GM18502 (cell line): ENCODE measurements at regions not wholly inside any gene's neighbourhood (a gene's known extent, or its start where the extent isn't known, plus 50 kb on each side); places are given as distances from the start of the nearest gene placed in this dataset.

Experiments used
- ATAC-seq: cut with Tn5 transposase; IDR thresholded peaks from one replicate; pipeline ENCODE4 v1.9.1; 2021; ENCODE audit warnings: mild to moderate bottlenecking; ENCODE audit not compliant: unreplicated experiment, poor library complexity

GRCh38 chr6:14246876-14247275 is 129.3 kb downstream of the CD83 start:
- ATAC-seq: no peak

GRCh38 chr6:14250573-14250972 is 133.0 kb downstream of the CD83 start:
- ATAC-seq: no peak

- no peak for ATAC-seq
These were observed 134.8 kb downstream of the CD83 start for GRCh38 chr6:14252271-14252850.

- peak; percentile 87 for ATAC-seq
These were observed 136.9 kb downstream of the CD83 start for GRCh38 chr6:14254505-14254904.

- no peak for ATAC-seq
These were observed 138.3 kb downstream of the CD83 start for GRCh38 chr6:14255916-14256315.

GRCh38 chr6:14258117-14258516 is 140.5 kb downstream of the CD83 start:
- ATAC-seq: no peak

- no peak for ATAC-seq
These were observed 141.4 kb downstream of the CD83 start for GRCh38 chr6:14258695-14259593.

GRCh38 chr6:14259594-14260152 is 142.1 kb downstream of the CD83 start:
- no peak for ATAC-seq

- no peak for ATAC-seq
These were observed 143.3 kb downstream of the CD83 start for GRCh38 chr6:14260839-14261238.

- ATAC-seq: no peak
These were observed 146.4 kb downstream of the CD83 start for GRCh38 chr6:14263881-14264424.

- no peak for ATAC-seq
These were observed 147.8 kb downstream of the CD83 start for GRCh38 chr6:14265049-14266021.

- ATAC-seq: no peak
These were observed 148.7 kb downstream of the CD83 start for GRCh38 chr6:14266266-14266665.

- ATAC-seq: no peak
These were observed 150.5 kb downstream of the CD83 start for GRCh38 chr6:14267885-14268660.

- no peak for ATAC-seq
These were observed 151.9 kb downstream of the CD83 start for GRCh38 chr6:14269436-14269835.

GRCh38 chr6:14270142-14270893 is 152.7 kb downstream of the CD83 start:
- ATAC-seq: no peak

GRCh38 chr6:14270925-14271788 is 153.6 kb downstream of the CD83 start:
- ATAC-seq: no peak

GRCh38 chr6:14271789-14272736 is 154.5 kb downstream of the CD83 start:
- ATAC-seq: no peak
